ENCODE measurements at regions not wholly inside any gene's neighbourhood (a gene's known extent, or its start where the extent isn't known, plus 50 kb on each side); places are given as distances from the start of the nearest gene placed in this dataset.

DNA sequence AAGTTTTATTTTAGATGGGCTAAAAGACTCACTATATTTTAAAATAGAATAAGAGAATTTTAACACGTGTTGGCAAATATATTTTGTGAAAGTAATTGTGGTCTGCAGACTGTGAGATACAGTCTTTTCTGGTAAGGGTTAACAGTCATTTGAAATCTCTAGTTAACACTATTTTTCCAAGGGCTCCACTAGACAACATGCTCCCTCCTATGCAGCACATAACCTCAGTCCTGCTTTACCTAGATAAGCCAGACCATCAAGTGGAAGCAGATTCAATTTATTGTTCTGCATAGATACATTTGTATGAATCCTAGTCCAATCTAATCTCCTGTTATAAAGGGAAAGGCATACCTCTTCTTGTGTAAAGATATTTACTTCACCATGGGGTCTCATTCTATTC is 133.2 kb upstream of the CT83 start (continued):
- TF ChIP-seq, protein P1, sequence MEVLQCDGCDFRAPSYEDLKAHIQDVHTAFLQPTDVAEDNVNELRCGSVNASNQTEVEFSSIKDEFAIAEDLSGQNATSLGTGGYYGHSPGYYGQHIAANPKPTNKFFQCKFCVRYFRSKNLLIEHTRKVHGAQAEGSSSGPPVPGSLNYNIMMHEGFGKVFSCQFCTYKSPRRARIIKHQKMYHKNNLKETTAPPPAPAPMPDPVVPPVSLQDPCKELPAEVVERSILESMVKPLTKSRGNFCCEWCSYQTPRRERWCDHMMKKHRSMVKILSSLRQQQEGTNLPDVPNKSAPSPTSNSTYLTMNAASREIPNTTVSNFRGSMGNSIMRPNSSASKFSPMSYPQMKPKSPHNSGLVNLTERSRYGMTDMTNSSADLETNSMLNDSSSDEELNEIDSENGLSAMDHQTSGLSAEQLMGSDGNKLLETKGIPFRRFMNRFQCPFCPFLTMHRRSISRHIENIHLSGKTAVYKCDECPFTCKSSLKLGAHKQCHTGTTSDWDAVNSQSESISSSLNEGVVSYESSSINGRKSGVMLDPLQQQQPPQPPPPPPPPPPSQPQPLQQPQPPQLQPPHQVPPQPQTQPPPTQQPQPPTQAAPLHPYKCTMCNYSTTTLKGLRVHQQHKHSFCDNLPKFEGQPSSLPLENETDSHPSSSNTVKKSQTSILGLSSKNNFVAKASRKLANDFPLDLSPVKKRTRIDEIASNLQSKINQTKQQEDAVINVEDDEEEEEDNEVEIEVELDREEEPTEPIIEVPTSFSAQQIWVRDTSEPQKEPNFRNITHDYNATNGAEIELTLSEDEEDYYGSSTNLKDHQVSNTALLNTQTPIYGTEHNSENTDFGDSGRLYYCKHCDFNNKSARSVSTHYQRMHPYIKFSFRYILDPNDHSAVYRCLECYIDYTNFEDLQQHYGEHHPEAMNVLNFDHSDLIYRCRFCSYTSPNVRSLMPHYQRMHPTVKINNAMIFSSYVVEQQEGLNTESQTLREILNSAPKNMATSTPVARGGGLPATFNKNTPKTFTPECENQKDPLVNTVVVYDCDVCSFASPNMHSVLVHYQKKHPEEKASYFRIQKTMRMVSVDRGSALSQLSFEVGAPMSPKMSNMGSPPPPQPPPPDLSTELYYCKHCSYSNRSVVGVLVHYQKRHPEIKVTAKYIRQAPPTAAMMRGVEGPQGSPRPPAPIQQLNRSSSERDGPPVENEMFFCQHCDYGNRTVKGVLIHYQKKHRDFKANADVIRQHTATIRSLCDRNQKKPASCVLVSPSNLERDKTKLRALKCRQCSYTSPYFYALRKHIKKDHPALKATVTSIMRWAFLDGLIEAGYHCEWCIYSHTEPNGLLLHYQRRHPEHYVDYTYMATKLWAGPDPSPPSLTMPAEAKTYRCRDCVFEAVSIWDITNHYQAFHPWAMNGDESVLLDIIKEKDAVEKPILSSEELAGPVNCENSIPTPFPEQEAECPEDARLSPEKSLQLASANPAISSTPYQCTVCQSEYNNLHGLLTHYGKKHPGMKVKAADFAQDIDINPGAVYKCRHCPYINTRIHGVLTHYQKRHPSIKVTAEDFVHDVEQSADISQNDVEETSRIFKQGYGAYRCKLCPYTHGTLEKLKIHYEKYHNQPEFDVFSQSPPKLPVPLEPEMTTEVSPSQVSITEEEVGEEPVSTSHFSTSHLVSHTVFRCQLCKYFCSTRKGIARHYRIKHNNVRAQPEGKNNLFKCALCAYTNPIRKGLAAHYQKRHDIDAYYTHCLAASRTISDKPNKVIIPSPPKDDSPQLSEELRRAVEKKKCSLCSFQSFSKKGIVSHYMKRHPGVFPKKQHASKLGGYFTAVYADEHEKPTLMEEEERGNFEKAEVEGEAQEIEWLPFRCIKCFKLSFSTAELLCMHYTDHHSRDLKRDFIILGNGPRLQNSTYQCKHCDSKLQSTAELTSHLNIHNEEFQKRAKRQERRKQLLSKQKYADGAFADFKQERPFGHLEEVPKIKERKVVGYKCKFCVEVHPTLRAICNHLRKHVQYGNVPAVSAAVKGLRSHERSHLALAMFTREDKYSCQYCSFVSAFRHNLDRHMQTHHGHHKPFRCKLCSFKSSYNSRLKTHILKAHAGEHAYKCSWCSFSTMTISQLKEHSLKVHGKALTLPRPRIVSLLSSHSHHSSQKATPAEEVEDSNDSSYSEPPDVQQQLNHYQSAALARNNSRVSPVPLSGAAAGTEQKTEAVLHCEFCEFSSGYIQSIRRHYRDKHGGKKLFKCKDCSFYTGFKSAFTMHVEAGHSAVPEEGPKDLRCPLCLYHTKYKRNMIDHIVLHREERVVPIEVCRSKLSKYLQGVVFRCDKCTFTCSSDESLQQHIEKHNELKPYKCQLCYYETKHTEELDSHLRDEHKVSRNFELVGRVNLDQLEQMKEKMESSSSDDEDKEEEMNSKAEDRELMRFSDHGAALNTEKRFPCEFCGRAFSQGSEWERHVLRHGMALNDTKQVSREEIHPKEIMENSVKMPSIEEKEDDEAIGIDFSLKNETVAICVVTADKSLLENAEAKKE (CRISPR knock-in tag; IDR thresholded peaks at IDR 0.05) = no peak
- TF ChIP-seq POLR2AphosphoS5 (IDR thresholded peaks at IDR 0.05; ENCODE audit: low read depth) (no peak), EZH2 (IDR thresholded peaks at IDR 0.05; ENCODE audit: low read depth, unreplicated experiment) (no peak), CREB1 (CRISPR knock-in tag; IDR thresholded peaks at IDR 0.05; ENCODE audit: low read depth) (no peak)

Small RNA genes lying in the stretch of these regions (small RNA-seq; reads per million reads assigned to genes)
- gene RNU6-1323P (ENCODE audit: low replicate concordance) = 0.10 reads per million
